Colon (tissue), 2 donors: ENCODE measurements at regions not wholly inside any gene's neighbourhood (a gene's known extent, or its start where the extent isn't known, plus 50 kb on each side); places are given as distances from the start of the nearest gene placed in this dataset.
"Not testable (repeated sequence)": the region's sequence is repeated elsewhere in the genome, so short reads cannot be mapped to it uniquely, and the experiment has no call there.

Experiments
- FAIRE-seq: peaks from 2 replicates; lab custom pipeline; 2012; peaks lifted over from hg19 to GRCh38; lab: Jason Lieb, UNC
- donor health status: control.
- donor health status: control.

DNA sequence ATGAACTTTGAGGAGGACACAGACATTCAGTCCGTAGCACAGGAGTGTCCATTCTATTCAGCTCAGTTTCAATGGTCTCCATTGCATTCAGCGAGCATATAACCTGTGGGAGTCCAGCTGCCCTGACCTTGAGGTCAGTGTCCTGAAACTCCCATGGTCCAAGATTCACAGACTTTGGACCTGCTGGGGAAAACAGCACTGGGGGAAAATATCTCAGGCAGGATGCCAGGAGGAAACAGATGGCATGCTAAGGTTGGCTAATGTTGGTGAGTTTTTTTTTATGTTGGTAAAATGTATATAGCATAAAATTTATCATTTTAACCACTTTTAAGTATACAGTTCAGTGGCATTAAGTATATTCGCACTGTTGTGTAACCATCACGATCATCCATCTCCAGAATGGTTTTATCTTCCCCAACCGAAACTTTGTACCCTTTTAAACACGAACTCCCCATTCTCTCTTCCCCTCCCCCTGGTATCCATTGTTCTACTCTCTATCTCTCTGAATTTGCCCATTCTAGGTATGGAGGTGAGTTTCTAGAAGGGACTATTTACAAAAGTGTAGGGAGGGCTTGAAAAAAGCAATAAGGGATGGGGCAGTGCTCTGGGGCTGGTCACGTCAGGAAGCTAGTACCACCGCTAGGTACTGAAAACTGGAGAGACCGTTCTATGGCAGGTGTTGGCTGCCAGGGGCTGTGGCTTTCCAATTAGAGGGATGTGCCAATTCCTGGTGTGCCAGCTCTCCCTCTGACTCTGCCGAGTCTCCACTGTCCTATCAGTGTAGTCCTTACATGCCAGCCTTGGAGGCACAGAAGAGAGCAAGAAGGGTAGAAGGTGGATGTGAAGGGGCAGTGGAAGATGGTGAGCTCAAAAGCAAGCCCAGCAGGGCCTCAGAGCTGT is 85.3 kb downstream of the FOXD2 start:
- FAIRE-seq: no peak

DNA sequence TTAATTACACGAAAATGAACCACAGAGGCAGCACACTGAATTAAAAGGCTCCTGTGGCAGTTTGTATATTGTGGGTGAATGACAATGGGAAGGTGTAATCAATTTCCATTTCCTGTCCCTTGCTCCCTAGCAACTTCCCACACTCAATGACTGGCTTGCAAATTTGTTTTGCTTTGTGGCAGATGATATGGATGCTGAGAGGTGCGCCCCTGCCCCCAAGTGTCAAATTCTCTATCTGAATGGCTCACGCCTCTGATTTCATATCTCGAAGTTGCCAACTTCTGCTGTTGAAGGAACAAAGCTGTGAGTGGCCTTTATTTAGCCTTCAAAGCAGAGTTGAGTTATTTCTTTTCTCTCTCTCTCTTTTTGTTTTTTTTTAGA is 86.0 kb downstream of the FOXD2 start:
- FAIRE-seq: no peak

DNA sequence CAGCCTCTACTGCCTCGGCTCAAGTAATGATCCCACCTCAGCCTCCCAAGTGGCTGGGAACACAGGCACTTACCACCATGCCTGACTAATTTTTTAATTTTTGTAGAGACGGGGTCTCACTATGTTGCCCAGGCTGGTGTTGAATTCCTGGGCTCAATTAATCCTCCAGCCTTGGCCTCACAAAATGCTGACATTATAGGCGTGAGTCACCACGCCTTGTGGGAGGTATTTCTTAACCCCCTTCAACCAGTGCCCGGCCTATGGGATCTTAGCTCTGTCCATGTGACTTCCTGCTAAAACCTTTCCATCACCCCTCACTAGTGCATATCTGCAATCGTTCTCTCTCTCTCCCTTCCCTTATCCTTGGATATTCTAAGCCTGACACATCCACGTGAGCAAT is 86.4 kb downstream of the FOXD2 start:
- no peak for FAIRE-seq

DNA sequence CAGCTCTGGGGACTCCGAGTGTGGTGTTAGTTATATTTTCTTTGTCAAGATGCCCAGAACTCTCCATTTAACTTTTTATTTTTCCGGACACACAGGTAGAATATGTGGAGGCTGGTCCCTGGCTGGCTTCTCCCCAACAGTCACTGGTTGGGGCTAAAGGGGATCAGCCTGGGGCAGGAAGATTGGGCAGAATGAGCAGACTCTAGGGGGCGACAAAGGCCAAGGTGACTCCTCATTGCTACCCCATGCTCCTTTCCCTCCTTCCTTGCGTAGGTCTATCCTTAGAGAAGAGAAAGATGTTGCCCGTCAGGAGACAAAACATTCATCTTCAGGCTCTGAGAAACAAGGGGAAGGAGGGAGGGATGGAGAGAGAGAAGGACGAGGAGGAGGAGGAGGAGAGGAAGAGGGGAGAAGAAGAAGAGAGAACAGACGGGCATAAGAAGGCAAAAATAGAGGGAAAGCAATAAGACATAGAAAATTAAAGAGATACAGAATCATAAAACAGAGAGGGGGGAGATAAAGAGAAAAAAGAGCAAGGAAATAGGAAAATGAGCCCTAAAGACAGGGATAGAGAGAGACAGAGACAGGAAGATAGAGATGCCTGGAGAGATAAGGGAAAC is 89.9 kb downstream of the FOXD2 start:
- no peak for FAIRE-seq

DNA sequence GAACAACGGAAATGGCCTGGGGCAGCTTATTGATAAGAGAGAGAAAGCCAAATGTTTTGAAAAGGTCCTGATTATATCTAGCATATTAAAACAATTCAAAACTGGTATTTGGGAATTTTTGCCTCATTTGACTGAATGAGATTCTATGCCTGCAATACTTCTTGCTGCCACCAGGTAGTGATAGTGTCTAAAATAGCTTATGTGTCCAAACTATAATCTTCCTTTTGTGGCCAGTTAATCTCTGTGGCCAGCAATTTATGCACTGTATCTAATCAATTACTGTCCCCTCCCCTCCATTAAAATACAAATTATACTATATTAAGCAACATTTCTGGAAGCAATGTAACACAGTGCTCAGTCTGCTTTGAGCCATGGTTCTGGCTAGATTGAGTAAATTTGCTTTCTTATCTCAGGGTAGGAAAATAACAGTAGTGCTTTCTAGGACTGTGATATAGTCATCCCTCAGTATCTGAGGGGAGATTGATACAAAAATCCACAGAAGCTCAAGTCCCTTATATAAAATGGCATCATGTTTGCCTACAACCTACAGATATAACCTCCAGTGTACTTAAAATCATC is 91.8 kb downstream of the FOXD2 start:
- no peak for FAIRE-seq

DNA sequence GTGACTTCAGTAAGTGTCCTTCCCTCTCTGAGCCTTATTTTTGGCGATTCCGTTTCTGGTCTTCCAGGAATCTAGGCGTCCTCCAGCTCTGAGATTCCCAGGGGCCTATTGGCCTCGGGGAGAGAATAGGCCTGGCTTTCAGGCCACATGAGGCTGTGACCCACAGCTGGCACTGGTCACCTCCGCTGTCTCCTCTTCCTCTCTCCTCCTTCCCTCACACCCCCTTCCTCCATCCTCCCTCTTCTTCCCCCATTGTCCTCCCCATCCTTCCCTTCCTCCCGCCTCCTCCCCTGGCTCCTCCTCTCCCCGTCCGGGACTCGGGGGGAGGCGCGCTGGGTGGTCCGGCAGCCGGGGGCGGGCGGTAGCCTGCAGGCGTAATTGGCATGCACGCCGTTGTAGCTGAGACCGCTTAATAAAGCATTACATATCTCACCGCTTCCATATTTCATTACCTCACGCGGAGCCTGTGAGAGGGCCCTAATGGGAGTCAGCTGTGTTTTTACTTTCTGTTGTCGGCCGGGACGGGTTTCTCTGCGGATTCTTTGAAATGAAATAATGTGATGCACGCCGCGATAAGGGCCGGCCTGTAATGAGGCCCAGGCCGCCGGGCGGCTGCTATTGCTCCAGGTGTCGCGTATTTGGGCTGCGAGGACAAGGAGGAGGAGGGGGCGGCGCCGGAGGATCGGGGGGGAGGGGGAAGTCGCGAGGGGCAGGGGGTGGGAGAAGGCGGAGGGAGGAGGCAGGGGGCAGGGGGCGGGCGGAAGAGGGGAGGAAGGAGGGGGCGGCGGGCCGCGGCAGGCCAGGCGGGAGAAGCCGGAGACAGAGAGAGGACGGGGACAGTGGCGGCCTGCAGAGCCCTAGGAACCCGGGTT is 95.3 kb downstream of the FOXD2 start:
- no peak for FAIRE-seq

DNA sequence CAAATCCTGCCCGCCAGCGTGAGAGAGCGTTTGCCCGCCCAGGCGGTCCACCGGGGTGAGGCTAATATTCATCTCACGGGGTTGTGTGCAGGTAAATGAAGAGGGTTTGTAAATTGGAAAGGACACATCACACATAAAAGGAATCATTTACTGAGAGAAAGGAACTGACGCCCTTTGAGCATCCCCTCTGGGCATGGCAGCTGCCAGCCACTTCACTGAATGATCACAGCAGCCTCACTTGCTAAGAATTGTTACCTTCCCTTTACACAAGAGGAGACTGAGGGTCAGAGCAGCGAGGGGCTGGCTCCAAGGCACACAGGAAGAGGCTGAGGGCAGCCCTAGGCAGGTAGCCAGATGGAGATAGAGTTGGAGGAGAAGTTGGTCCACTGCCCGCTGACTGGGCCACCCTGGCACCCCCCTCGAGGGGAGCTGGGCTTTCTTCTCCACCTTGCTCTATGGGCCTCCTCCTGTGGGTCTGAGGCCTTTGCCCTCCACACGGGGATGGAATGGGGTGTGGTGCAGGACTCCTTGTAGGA is 96.0 kb downstream of the FOXD2 start:
- no peak for FAIRE-seq

DNA sequence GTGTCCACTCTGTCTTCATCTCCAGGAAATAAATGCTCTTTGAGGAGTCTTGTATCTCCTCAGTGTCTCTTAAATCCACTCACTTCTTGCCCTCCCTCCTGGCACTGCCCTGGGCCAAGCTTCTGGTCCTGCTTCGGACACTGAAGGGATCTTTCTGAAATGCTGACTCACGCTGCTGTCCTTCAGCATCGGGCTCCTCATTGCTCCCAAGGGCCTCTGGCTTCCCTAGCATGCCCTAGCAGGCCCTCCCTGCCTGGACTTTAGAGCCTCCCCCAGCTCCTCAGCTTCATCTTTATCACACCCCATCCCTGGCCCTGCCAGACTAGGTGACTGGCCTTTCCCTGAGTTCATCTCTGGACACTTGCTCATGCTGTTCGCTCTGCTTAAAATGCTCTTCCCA is 96.6 kb downstream of the FOXD2 start:
- FAIRE-seq: no peak

DNA sequence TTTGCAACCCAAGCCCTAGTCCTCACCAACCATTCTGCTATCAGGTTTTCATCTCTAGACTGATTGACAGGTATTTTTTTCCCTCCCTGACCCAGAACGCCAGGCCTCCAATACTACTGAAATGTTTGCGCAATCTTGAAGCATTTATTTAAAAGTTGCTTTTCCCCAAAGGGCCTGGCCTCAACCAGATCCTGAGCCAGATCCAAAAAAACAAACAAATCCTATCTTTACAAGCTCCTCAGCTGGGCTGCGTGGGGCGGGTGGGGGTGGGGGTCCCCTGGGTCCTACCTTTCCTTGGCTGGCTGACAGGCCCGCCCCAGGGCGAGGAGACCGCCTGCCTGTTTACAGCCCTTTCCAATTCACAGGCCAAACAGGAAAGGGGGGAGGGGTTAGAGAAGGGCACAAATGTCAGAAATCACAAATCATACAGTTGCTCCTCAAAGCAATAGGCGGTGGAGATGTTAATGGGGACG is 98.8 kb downstream of the FOXD2 start:
- FAIRE-seq: no peak

DNA sequence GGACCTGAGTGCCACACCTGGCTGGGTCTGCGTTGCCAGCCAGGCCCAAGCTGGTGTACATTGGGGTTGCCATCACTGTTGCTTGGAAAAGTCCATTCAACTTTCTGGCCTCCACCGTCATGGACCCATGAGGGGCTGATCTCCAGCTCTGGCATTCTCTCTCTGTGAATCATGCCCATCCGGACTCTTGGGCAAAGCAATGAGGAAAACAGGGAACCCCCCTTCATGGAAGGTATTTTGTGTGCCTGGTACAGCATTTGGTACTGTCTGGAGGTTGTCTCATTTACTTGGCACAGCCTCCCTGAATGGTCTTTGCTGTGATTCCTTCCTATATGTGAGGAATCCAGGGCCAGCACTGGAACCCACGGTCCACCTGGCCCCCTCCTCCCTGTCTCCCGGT is 99.4 kb downstream of the FOXD2 start:
- no peak for FAIRE-seq

DNA sequence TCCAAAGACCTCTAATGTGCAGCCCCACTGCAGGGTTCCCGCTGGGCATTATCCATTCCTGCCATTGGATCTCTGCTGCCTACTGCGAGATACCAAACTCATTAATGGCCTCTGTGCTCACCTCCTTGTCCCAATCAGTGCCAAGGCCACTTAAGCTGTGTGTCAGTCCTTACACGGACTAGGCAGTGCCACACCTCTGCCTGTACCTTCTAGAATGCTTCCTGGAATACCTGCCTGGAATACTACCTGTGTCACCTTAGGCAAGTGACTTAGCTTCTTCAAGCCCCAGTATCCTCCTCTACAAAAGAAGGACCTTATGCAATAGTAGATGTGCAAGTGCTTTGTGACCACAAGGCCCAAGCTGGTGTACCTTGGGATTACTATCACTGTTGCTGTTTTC is 100.1 kb downstream of the FOXD2 start:
- no peak for FAIRE-seq

DNA sequence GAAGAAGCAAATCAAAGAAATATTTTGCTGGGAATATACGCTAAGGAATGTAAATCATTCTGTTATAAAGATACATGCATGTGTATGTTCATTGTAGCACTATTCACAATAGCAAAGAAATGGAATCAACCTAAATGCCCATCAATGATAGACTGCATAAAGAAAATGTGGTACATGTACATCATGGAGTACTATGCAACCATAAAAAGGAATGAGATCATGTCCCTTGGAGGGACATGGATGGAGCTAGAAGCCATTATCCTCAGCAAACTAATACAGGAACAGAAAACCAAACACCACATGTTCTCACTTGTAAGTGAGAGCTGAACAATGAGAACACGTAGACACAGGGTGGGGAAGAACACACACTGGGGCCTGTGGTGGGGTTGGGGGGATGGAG is 100.7 kb downstream of the FOXD2 start:
- not testable (repeated sequence) for FAIRE-seq

DNA sequence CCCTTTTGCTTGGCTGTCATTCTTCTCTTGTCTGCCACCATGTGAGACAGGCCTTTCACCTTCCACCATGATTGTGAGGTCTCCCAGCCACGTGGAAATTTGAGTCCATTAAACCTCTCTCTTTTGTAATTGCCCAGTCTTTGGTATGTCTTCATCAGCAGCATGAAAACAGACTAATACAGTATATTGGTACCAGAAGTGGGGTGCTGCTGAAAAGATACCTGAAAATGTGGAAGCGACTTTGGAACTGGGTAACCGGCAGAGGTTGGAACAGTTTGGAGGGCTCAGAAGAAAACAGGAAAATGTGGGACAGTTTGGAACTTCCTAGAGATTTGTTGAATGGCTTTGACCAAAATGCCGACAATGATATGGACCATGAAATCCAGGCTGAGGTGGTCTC is 103.9 kb downstream of the FOXD2 start:
- not testable (repeated sequence) for FAIRE-seq

DNA sequence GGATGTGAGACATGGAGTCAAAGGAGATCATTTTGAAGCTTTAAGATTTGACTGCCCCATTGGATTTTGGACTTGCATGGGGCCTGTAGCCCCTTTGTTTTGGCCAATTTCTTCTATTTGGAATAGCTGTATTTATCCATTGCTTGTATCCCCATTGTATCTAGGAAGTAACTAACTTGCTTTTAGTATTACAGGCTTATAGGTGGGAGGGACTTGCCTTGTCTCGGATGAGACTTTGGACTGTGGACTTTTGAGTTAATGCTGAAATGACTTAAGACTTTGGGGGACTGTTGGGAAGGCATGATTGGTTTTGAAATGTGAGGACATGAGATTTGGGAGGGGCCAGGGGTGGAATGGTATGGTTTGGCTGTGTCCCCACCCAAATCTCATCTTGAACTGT is 105.2 kb downstream of the FOXD2 start:
- not testable (repeated sequence) for FAIRE-seq

DNA sequence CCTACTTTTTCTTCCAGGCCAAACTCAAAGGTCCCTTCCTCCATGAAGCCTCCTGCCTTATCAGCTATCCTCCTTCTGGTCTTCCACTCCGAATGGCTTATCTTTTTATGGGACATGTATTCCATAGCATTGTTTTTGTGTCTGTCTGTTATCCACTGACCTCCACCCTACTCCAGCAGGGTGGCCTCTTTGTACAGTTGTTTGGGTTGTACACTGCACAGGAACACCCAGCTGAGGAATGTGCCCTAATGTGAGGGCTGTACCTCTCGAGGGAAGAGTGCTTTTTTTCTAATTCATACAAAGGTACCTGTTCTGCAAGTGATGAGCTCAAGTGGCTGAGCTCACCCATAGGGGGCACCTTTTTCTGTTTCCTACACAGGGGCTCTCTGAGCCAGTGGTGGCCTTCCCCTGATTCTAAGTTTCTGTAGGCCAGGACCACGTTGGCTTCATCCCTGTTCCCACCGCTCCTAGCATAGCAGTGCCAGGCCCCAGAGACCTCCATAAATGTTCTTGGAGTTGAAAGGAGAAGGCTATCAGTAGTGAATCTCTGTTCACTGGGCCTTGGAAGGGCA is 108.2 kb downstream of the FOXD2 start:
- no peak for FAIRE-seq

DNA sequence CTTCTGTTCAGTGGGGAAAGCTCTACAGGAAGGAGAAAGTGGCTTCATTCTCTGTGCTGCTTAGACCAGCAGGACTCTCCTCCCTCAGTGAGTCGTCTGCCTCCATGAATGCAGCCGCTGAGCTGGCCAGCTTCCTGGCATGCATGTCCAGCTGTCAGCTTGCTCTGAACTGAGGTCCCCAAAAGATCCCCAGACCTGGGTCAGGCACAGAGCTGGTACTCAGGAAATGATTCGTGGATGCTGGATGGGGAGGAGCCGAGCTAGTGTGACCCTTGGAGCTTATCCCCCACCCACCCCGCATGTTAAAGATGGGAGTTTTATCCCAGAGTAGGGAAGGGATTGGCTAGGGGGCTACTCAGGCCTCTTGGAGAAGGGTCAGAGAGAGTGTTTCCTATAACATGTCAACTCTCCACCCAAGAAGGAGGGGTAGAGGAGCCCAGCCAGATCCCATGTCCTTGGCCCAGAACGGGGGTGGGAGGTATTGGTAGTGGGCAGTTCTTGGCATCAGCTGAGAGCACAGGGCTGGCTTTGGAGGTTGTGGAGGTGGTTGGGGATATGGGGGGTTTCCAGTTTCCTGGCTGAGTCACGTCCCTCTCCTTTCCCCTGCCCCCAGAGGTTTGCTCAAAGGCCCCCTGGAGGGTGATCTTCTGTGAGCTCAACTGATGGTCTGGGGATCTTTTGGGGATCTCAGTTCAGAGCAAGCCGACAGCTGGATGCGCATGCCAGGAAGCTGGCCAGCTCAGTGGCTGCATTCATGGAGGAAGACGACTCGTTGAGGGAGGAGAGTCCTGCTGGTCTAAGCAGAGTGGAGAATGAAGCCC is 110.1 kb downstream of the FOXD2 start:
- FAIRE-seq: no peak

DNA sequence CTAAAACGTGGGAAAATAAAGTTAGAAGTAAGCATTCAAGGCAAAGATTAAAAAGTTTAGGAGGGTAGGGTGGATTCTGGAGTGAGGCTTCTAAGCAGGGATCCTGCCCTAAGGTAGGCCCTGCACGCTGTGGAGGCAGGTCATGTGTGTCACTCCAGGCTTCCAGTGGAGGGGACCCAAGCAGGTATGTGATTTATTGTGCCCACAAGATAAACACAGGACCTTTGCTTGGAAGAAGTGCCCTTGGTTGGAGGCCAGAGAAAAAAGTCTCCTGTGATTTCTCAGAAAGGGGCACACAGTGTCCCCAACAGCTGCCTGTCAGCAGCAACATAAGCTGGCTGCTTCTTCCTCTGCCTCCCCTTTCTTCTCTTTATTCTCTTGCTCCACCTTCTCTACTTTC is 110.8 kb downstream of the FOXD2 start:
- FAIRE-seq: no peak

DNA sequence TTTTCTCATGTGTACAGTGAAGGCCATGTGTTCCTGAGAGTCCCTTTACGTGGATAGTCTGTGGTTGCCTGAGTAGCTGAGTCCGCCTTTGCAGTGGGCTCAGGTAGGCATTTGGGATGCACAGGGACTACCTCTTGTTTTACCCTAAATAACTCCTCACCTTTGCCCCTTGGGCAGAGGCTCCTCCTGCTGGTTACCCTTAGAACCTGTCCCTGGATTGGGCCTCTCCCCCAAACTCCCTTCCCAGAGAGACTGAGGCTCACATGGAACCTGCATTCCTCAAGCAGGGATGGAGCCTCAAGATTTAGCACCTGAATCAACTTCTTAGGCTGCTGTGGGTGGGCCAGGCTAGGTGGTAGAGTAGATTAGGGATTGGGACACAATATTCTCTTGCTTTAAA is 111.7 kb downstream of the FOXD2 start:
- no peak for FAIRE-seq

DNA sequence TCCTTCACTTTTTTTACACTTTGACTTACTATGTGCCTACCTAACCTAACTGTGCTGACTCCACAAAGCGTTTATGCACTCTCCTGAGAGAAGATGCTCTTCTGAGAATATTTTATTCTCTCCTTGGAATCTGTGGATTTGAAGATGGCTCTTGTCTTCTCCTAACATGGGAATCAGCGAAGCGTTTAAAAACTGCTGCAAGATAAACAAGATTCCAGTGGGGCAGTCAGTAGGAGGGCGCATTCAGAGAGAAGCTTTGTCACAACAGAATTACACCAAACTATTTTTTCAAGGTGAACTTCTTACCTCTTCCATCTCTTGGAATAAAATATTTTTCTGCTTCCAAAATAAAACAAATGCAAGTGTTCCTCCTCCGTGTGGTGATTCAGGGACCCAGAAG is 113.1 kb downstream of the FOXD2 start:
- no peak for FAIRE-seq

DNA sequence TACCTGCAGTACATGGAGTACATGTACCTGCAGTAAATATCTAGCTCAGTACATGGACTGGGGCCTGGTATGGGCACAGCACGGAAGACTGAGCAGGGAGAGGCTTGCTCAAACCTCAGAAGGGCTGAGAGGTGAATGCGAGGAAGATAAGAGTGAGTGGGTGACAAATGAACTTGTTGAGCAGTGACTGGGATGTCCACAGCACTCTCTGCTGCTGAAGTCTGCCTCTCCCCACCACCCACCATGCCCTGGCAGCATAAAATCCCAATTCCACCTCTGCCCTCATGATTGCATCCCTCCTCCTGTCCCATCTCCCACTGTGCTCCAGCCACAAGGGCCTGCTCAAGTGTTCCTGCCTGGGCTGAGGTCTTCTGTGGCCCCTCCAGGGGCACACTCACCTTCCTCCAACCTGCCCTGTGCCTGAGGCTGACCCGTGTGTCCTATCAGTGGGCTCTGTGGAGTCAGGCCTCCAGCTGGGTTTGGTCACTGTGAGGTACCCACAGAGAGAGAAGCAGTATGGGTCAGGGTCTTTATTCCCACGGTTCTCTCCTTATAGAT is 114.2 kb downstream of the FOXD2 start:
- FAIRE-seq: no peak

DNA sequence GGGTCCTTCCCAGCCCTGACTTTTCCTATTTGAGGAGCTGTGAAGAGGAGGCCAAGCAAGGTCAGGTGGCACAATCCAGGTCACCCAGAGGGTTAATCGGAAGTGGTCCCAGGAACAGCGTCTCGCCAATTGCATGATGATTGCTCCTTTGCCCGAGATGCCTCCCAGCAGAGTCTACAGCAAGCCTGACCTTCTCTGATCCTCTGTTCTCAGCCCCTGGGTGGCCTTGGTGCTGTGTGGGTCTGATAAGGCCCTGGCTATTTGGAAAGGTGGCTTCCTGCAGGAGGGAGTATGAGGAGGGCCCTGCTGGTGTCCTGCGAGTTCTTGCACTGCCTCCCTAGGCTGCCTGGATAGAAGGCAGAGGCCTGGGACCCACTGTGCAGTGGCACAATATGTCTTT is 116.2 kb downstream of the FOXD2 start:
- no peak for FAIRE-seq
